GM21423 (cell line): ENCODE measurements at regions not wholly inside any gene's neighbourhood (a gene's known extent, or its start where the extent isn't known, plus 50 kb on each side); places are given as distances from the start of the nearest gene placed in this dataset.
"Not testable (repeated sequence)": the region's sequence is repeated elsewhere in the genome, so short reads cannot be mapped to it uniquely, and the experiment has no call there.

Source experiments
- ATAC-seq: cut with Tn5 transposase; IDR thresholded peaks from one replicate; pipeline ENCODE4 v1.9.1; 2021; ENCODE audit warnings: mild to moderate bottlenecking, moderate library complexity; ENCODE audit not compliant: unreplicated experiment

GRCh38 chr5:86332851-86333250 lies 284.9 kb upstream of the COX7C start:
- no peak for ATAC-seq

DNA sequence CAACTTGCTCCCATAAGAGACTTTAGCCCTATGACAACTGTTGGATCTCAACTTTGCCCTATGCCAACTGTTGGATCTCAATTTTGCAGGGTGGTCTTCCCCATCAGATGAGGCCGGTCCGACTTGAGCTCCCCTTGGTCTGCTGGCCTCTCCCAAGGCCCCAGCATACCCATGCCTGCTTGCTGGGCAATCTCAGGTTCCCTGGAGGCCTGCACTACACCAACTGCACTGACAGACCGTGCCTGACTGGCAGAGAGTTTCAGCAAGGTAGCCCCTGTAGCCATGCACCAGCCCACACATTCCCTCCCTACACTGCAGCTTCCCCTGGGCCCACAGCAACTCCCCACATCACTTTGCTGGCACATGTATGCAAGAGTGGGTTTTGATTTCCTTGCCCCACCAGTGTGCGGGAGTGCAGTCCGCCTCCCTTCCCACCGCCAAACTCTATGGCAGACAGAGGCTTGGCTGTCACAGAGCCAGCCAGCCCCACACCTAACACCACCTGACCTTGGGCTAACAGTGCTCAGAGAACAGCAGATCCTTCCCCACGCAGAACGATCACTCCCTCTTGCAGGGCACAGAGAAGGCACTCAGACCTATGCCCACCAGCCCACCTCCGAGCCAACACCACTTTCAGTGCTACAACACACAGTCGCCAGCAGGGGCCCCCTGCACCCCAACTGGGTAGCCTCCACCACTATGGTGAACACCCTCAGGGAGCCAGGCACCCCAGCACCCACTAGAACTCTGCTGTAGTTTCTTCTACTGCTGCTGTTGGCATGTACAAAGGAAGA lies 279.9 kb upstream of the COX7C start:
- ATAC-seq = no peak

DNA sequence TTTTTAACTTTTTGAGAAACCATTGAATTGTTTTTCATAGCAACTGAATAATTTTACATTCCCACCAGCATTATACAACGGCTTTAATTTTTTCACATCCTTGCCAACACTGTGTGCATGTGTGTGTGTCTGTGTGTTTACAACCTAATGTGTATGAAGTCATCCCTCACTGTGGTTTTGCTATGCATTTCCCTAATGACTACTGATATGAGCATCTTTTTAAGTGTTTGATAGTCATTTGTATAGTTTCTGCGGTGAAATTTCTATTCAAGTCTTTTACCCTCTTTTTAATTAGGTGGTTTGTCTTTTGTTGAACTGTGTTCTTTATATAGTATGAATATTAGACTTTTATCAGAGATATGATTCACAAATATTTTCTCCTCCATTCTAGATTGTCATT lies 263.1 kb upstream of the COX7C start:
- no peak for ATAC-seq

GRCh38 chr5:86360801-86361200 lies 256.9 kb upstream of the COX7C start:
- no peak for ATAC-seq

GRCh38 chr5:86371061-86371460 lies 246.7 kb upstream of the COX7C start:
- ATAC-seq = no peak

DNA sequence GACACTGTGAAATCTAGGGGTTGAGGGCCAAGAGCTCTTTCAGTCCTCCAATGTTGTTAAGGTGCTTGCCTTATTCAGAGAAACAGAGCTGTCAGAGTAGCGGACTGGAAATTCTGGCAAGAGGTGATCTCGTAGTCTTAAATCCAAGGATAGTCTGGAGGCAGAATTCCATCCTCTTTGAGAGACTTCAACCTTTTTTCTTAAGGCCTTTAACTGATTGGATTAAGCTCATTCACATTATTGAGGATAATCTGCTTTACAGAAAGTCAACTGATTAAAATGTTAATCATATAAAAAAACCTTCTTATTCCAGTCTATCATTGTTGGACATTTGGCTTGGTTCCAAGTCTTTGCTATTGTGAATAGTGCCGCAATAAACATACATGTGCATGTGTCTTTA lies 243.1 kb upstream of the COX7C start:
- no peak for ATAC-seq

DNA sequence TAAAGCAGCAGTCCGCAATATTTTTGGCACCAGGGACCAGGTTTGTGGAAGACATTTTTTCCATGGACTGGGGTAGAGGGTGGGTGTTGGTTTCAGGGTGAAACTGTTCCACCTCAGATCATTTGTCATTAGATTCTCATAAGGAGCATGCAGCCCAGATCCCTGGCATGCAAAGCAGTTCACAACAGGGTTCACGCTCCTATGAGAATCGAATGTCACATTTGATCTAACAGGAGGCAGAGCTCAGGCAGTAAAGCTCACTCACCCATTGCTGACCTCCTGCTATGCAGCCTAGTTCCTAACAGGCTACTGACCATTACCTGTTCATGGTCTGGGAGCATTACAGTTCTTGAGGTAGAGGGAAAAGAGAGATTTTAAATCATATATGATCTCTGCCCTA lies 241.5 kb upstream of the COX7C start:
- no peak for ATAC-seq

DNA sequence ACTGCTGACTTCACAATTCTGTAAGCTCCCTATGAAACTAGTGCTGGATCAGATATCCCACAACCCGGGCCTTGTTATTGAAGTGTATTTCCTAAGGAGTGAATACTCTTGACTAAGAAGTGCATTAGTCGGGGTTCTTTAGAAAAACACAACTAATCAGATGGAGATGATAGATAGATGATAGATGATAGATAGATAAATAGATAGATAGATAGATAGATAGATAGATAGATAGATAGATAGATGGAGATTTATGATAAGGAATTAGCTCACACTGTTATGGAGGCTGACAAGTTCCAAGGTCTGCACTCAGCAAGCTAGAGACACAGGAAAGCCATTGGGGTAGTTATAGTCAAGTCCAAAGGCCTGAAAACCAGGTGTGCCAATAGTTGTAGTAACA lies 214.6 kb upstream of the COX7C start:
- no peak for ATAC-seq

DNA sequence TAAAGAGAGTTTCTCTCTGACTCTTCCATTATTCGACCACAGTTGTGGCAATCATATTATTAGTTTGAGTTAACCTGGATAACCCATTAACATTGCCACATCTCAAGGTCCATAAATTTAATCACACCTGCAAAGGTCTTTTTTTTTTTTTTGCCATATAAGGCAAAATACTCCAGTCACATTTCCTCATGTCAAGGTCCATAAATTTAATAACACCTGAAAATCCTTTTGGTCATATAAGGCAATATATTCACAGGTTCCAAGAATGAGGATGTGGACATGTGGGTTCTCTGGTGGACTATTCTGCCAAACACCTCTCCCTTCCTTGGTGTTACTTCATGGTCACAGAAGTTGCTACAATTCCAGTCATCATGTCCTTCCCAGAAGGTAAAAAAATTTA lies 213.5 kb upstream of the COX7C start:
- no peak for ATAC-seq

DNA sequence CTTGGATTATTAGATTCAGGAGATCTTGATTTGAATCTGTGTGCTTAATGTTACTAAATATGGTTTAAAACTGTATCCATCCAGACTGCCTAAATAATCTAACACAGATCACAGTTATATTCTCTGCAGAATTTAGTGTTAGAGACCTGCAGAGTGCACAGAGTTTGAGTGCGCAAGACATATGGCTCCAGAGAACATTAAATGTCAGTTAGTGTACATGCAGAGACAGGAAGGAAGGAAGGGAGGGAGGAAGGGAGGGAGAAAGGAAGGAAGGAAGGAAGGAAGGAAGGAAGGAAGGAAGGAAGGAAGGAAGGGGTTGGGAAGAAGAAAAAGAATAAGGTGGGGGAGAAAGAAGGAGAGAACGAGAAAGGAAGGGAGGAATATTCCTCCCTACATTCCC lies 210.0 kb upstream of the COX7C start:
- no peak for ATAC-seq

GRCh38 chr5:86411596-86411995 lies 206.1 kb upstream of the COX7C start:
- ATAC-seq = no peak

DNA sequence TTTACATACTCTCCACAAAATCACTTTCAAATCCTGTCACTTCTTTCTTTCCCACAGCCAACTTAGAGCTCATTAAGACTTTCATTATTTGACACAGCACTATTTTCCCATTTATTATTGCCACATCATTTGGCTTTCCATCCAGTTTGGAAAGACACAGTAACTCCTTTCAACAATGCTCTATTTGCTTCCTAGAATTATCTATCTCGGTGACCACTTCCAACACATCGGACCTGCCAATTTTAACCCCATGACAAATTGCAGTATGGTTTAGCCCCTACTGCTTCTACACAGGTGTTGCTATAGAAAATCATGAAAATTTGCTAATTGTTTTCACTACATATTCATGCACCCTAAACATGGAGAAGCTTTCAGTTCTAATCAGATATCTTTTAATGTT lies 190.6 kb upstream of the COX7C start:
- ATAC-seq = no peak

GRCh38 chr5:86439593-86440110 lies 178.1 kb upstream of the COX7C start:
- no peak for ATAC-seq

DNA sequence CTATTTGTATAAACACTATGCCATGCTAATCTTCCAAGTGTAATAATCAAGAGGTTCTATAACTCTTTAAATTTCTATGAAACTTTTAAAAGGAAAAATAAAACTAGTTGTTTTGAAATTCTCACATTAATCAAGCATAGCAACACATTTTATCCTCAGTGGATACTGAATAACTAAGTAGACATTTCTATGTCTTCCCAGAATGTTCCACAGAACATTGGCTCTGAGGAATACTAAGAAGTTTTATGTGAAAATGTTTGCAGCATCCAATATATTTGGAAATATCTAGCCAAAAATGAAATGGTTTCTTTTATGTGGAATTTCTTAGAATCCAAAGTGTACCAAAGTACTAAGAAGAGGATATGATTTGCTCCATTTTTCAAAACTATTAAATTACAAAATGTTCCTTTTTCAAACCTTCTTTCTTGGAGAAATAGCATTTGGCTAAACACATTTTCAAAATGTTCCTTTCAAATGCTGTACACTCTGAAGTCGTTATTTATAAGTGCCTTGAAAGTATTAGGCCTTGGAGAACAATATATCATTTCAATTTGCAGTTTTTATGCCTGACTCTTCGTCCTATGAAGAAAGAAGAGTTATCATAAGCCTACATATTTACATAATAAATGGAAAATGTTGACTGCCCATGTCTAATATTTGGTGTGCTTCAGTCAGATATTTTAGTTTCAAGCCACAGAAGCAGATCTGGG lies 175.6 kb upstream of the COX7C start:
- ATAC-seq = no peak

- no peak for ATAC-seq
Measured at GRCh38 chr5:86447362-86447761, 170.4 kb upstream of the COX7C start.

DNA sequence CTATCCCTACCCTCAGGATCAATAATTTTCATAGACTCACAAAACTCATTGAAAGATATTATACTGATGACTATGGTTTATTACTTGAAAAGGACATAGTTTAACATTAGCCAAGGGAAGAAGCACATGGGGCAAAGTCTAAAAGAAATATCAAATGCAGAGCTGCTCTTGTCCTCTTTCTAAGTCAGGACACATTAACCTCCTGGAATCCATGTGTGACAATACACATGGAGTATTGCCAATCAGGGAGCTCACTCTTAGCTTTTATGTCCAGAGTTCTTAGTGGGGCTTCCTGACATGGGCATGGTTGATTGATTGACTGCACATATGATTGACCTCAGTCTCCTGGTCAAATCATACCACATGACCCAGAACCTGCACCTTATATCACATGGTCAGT lies 165.5 kb upstream of the COX7C start:
- no peak for ATAC-seq

DNA sequence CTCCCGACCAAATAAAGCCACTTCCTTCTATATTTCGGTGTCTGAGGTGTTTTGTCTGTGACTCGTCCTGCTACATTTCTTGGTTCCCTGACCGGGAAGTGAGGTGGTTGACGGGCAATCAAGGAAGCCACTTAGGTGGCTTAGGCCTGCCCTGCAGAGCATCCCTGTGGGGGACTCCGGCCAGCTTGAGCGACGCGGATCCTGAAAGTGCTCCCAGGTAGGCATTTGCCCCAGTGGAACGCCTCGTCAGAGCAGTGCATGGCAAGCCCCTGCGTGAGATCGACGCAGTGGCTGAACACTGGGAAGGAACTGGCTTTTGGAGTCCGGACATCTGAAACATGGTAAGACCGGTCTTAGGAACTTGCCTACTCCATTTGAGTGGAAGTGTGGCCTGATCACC lies 157.2 kb upstream of the COX7C start:
- no peak for ATAC-seq

GRCh38 chr5:86461169-86461956 lies 156.4 kb upstream of the COX7C start:
- ATAC-seq = no peak

DNA sequence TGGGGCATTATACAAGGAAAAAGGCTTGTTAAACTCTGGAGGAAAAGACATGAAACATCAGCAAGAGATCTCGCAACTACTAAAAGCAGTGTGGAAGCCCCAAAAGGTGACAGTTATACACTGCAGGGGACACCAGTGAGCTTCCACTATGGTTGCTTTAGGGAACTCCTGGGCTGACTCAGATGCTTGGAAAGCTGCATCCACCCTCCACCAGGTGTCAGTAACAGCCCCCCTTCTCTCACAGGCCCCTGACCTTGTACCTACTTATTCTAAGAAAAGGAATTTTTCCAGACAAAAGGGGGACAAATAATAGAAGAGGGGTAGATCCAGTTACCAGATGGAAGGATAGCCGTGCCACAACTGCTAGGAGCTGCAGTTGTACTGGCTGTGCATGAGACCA lies 154.4 kb upstream of the COX7C start:
- ATAC-seq = no peak

DNA sequence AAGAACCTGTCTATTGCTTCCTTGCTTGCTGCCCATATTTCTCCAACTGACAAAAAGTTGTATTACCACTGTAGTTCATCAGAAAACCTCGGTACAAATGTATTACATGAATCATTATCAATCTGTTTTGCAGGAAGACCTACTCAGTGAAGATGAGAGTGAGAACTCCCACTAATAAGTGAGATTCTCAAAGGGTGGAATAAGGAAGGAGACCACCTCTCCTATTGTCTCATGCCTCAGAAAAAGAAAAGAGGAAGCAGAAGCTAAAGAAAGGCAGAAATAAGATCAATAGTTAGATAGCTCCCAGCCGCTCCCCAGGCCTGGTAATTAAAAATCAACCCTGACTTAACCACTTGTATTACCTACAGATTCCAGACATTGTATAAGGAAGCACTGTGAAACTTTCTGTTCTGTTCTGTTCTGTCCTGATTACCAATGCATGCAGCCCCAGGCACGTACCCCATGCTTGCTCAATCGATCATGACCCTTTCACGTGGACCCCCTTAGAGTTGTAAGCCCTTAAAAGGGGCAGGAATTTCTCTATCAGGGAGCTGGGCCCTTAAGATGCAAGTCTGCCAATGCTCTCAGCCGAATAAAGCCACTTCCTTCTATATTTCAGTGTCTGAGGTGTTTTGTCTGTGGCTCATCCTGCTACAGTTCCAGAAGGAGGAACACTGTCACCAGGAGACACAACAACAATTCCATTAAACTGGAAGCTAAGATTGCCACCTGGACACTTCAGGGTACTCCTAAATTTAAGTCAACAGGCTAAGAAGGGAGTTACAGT lies 152.5 kb upstream of the COX7C start:
- ATAC-seq = no peak

DNA sequence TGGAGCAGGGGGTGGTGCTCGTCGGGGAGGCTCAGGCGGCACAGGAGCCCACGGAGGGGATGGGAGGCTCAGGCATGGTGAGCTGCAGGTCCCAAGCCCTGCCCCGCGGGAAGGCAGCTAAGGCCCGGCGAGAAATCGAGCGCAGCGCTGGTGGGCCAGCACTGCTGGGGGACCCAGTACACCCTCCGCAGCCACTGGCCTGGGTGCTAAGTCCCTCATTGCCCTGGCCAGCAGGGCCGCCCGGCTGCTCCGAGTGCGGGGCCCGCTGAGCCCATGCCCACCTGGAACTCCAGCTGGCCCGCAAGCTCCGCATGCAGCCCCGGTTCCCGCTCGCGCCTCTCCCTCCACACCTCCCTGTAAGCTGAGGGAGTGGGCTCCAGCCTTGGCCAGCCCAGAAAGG lies 151.0 kb upstream of the COX7C start:
- not testable (repeated sequence) for ATAC-seq
